NK-92 treated with Interleukin-12 subunit alpha and Interleukin-12 subunit beta, amount 100 ng/mL, for 24 hours (cell line): ENCODE measurements at regions not wholly inside any gene's neighbourhood (a gene's known extent, or its start where the extent isn't known, plus 50 kb on each side); places are given as distances from the start of the nearest gene placed in this dataset.

Source experiments
- DNase-seq: peaks from one replicate; lab custom pipeline; 2025; lab: John Stamatoyannopoulos, UW

DNA sequence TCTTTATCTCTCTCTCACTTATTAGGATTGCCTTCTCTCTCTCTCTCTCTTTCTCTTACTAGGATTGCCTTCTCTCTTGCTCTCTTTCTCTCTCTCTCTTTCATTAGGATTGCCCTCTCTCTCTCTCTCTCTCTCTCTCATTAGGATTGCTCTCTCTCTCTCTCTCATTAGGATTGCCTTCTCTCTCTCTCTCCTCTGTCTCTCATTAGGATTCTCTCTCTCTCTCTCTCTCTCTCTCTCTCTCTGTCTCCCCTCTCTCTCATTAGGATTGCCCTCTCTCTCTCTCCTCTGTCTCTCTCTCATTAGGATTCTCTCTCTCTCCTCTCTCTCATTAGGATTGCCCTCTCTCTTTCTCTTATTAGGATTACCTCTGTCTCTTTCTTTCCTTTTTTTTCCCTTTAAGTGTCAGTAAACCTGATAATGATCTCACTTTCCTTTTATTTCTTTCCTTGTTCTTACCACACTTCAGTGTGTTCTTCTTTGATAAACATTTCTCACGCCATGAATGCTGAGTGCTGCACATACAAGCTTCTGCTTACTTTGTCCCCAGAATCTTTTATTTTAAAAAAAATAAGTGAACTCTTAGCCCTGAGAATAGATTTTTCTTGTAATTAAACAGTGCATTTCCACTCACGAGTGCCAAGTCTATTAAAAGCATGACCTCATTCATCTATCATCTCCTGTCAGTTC lies 243.4 kb upstream of the TBC1D5 start:
- DNase-seq, result no peak

DNA sequence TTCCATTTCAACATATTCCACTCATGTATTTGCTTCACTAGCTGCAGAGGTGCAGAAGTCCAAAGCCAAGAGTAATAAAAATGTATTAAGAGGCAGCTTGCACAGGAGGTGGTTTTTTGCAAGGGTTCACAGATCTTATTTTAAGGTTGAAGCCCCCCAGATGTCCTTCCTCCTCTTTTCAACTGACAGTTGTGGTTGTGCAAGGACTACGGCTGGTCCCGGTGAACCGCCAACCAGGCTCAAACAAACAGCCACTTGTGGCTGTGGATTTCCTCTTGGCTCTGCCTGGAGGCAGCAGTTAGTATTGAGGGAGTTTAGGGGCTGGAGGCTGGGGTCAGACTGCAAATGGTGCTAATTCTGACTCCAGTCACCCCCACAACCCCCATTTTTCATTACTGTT lies 240.7 kb upstream of the TBC1D5 start:
- DNase-seq, result no peak

- no peak for DNase-seq
Observed at GRCh38 chr3:17982211-17982880, 239.9 kb upstream of the TBC1D5 start.

DNA sequence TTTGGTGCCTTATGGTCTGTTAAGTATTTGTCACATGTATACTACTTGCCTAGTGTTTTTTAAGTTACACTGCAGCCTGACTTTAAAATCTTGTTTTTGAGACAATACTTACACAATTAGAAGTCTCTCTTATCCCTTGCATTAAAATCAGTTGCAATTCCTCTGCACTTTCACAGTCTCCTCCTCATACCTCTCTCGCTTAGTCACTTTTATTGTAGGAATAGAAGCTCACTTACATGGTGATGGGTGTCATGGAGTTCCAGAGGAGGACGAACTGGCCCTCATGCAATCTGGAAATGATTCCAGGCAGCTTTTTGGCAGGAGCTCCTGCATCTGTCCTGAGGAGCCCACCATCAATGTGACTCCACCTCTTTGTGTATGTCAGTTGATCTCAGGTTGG lies 238.4 kb upstream of the TBC1D5 start:
- no peak for DNase-seq

GRCh38 chr3:17979911-17980310 lies 237.5 kb upstream of the TBC1D5 start:
- DNase-seq, result no peak

DNA sequence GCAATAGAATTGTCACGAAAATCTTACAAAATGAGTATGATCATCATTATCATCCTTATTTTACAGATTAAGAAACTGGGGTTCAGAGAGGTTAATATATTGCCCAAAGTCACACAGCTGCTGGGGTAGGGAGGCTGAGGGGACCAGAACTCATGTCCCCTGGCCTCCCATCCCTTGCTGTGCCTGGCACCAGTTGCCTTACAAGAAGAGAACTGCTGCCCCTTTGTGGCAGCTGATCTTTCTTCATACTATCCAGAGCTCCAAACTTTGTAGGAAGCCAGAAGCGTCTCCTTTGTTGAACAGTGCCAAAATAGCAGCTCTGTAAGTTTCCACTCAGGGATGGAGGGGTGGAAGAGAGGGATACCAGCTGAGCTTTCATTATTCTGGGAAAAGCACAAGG lies 236.8 kb upstream of the TBC1D5 start:
- no peak for DNase-seq

- DNase-seq, result no peak
Observed at GRCh38 chr3:17974206-17974841, 231.9 kb upstream of the TBC1D5 start.

DNA sequence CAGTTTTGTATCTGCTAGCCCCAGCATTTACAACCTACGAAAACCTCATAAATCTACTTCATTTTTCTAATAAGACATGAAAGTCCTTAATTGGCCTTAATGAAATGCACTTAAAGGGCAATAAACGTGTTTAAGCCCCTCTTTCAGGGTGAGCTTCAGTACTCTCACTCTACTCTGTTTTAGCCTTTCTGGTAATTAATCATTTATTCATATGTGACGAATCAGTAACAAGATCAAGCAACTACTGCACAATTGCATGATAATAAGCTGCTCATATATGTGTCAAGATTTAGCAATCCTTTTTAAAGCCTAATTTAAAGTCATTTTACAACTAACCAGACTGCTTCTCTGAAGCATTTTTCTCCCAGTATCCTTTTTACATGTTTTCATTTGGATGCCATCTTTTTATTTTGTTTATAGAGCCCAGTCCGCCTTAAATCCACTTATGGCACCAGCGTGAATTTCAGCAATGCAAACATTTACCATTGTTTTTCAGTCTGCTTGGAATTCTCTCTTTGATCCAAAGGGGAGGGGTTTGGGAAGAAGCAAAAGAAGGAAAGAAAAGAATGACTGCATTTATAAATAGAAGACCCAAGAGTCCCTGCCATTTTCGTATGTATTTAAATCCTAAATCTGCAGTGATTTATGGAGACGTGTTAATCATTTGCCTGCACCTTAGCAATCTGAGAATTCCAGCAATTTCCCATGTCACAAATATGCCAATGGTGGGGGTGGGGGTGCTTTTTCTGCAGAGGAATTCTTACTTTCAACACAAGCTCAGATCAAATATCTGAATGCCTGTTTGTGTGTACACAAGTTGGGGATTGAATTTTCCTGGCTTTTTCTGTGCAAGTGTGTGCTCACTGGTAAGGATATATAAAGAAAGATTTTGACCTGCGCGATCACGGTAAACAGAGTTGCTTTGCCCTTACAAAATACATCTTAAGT lies 230.8 kb upstream of the TBC1D5 start:
- DNase-seq, result no peak

GRCh38 chr3:17972476-17972875 lies 230.0 kb upstream of the TBC1D5 start:
- DNase-seq, result no peak

DNA sequence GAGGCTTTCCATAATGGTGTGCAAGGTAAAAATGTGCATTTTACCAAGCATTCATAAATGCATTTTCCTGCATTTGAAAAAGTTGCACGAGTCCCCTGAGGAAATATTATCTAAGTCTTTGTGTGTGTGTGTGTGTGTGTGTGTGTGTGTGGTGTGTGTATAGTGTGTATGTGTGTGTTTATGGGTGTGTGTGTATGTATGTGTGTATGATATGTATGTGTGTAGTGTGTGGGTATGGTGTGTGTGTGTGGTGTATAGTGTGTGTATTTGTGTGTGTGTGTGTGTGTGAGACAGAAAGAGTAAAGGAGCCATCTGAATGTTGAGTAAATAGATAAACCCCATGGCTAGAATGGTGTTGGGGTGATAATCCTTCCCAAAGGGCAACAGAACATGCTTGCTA lies 229.6 kb upstream of the TBC1D5 start:
- DNase-seq, result no peak

GRCh38 chr3:17969985-17970568 lies 227.6 kb upstream of the TBC1D5 start:
- DNase-seq, result no peak

DNA sequence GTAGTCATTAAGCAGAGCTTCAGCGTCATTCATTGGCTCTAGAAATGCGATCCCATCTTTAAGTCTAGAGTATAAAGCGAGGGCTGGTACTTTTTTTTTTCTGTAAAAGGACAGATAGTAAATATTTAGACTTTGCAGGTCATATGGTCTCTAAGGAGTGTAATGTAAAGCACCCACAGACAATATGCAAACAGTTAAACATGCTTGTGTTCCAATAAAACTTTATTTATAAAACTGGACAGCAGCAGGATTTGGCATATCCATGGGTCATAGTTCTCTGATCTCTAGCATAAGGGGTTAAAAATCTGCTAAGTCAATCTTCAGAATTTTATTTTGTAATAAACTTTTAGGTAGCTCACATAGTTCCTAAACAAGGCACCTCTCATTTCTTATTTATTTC lies 226.8 kb upstream of the TBC1D5 start:
- DNase-seq, result no peak

DNA sequence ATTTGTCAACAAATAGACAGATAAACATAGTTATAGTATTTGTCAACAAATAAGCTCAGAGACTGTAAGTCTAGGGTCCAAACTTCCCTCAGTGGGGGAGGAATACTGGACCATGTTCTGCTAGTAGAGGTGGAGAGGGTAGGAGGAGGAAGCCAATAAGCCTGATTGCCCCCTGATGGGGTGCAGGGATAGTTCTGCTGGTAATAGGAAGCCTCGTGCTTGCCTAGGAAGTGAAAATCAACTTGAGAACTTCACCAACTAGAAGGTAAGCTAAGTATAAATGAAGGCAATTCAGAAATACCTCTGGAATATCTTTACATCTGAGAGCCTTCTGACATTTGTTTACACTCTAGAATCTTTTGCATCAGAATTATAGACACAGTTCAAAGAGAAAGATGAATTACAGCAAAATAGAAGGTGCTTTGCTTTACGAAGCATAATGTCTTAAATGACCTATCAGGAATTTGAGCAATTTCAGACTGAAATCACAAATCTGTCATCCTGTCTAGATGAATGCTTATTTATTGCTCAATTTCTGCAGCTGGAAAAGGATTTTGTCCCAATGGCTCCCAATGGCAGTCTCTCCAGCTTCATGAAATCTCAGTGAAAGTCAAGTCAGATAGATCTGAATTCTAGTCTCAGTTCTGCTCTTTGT lies 225.6 kb upstream of the TBC1D5 start:
- no peak for DNase-seq

GRCh38 chr3:17967111-17967510 lies 224.7 kb upstream of the TBC1D5 start:
- no peak for DNase-seq

DNA sequence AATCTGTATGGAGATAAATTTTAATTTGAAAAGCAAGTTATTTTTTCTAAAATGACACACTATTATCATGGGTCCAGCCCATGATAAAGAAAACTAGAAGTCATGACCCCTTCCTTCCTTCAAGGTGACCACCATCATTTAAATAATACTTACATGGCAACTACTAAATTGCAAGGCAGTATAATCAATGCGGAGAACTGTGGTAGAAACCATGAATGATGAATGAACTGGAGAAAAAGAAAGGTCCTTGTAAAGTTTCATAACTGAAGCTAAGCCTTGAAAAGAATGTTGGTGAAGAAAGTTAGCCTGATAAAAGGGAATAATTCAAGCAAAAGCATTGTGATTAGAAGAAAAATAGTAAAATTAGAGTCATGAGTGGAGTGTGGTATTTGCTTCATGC lies 222.9 kb upstream of the TBC1D5 start:
- DNase-seq, result no peak

DNA sequence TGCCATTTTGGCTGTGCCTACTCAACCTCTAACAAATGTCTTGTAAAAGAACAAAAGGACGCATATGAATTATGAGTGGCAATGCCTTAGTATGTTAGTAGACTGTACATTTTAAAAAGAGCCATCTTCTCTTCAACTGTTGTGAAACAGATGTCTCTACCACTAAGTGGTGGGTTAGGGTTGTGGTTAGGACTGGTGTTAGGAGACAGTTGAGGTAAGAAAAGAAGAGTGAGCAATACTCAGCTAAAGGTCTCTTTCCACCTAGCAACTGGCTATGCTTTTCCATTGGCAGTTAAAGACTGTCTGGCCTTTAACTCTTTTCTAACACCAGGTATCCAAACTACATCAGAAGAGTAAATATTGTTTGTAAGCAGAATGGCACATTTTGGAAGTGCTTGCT lies 221.7 kb upstream of the TBC1D5 start:
- DNase-seq, result no peak

DNA sequence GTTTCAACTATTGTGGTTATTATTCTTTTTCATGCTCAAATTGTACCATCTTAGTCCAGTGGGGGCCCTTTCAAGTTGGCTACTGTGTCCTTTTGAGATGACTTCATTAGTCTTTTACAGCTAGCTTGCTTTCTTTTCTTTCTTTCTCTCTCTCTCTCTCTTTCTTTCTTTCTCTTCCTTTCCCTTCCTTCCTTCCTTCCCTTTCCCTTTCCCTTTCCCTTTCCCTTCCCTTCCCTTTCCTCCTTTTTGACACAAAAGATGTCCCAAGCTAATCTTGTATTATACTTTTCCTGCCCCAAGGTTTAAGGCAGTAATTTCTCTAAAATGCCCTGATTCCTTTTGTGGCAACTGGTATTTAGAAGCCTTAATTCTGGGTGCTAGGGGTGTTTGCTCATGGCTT lies 213.0 kb upstream of the TBC1D5 start:
- DNase-seq, result no peak

DNA sequence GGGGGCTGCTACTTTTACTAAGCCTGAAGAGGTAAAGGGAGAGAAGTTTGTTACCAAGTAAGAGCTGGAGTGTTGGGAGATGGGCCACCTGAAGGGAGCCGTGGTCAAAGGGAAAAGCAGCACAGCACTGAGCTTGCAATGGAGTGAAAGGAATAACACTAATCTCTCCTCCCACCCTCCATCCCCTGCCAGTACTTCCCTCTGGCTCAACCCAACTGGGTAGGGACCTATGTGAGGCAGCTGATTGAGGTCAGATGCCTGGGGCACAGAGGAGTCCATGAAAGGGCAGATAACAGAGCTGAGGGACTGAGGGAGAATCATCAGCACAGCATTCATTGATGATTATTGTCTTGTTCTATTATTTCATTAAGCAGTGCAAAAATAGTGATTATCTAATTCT lies 212.4 kb upstream of the TBC1D5 start:
- no peak for DNase-seq

- no peak for DNase-seq
Observed at GRCh38 chr3:17951241-17951640, 208.8 kb upstream of the TBC1D5 start.

DNA sequence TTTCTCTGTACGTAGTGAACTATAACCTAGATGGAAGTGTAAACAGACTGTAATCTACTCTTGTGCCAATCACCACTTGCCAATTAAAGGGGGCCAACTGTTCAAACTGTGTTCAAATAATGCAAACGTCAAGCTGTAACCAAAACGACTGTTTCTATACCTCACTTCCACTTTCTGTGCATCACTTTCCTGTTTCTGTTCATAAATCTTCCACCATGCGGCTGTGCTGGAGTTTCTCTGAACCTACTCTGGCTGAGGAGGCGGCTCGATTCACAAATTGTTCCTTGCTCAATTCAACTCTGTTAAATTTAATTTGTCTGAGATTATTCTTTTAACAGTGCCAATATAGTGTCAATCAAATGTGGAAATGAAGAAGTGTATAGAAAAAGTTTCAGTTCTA lies 206.7 kb upstream of the TBC1D5 start:
- no peak for DNase-seq

GRCh38 chr3:17947833-17948232 lies 205.4 kb upstream of the TBC1D5 start:
- DNase-seq, result no peak

GRCh38 chr3:17946619-17947018 lies 204.2 kb upstream of the TBC1D5 start:
- DNase-seq, result no peak
